ENCODE measurements at regions not wholly inside any gene's neighbourhood (a gene's known extent, or its start where the extent isn't known, plus 50 kb on each side); places are given as distances from the start of the nearest gene placed in this dataset.

- TF ChIP-seq CTCF (IDR thresholded peaks at IDR 0.05; ENCODE audit: low read length), result no peak
- TF ChIP-seq EZH2 (optimal IDR thresholded peaks at IDR 0.05; ENCODE audit: low read depth, low read length), result no peak
These were observed 166.4 kb upstream of the UBASH3B start for GRCh38 chr11:122488892-122489706.
